Loucy (cell line): ENCODE measurements at regions not wholly inside any gene's neighbourhood (a gene's known extent, or its start where the extent isn't known, plus 50 kb on each side); places are given as distances from the start of the nearest gene placed in this dataset.

Source experiments
- H2AFZ ChIP-seq: fragments of 200-600 bp; sonication (generic); 2 replicates; pipeline ENCODE4 v1.6.0; 2016; ENCODE audit warnings: antibody characterized with exemption, mild to moderate bottlenecking, low read length, moderate library complexity
- H3F3A ChIP-seq: fragments of 200-600 bp; 2 replicates; pipeline ENCODE4 v1.6.0; 2016; ENCODE audit warnings: antibody characterized with exemption, low read depth, mild to moderate bottlenecking
- H3K27me3 ChIP-seq: fragments of 200-600 bp; sonication (generic); 2 replicates; pipeline ENCODE4 v1.6.1; 2014; ENCODE audit warnings: low read length, mild to moderate bottlenecking; ENCODE audit not compliant: insufficient read depth, poor library complexity, severe bottlenecking
- H3K36me3 ChIP-seq: fragments of 200-600 bp; sonication (generic); 2 replicates; pipeline ENCODE4 v1.6.1; 2016; ENCODE audit warnings: low read length; ENCODE audit not compliant: insufficient read depth
- H3K4me1 ChIP-seq: fragments of 200-600 bp; sonication (generic); 2 replicates; pipeline ENCODE4 v1.5.1; 2014; ENCODE audit warnings: low read length, mild to moderate bottlenecking; ENCODE audit not compliant: insufficient read depth, poor library complexity, severe bottlenecking
- H3K4me2 ChIP-seq: fragments of 200-600 bp; sonication (generic); 2 replicates; pipeline ENCODE4 v1.6.0; 2014; ENCODE audit warnings: antibody characterized with exemption, low read length, low read depth, mild to moderate bottlenecking; ENCODE audit not compliant: poor library complexity, severe bottlenecking
- H3K4me3 ChIP-seq: fragments of 200-600 bp; sonication (generic); 2 replicates; pipeline ENCODE4 v1.5.1; 2014; ENCODE audit warnings: low read length, mild to moderate bottlenecking, mixed read lengths; ENCODE audit not compliant: poor library complexity, severe bottlenecking
- H3K79me2 ChIP-seq: fragments of 200-600 bp; sonication (generic); 2 replicates; pipeline ENCODE4 v1.6.1; 2014; ENCODE audit warnings: low read length; ENCODE audit not compliant: insufficient read depth
- H3K9ac ChIP-seq: fragments of 200-600 bp; sonication (generic); 2 replicates; pipeline ENCODE4 v1.6.0; 2014; ENCODE audit warnings: mild to moderate bottlenecking, low read depth, low read length, moderate library complexity; ENCODE audit not compliant: poor library complexity, severe bottlenecking
- H3K9me2 ChIP-seq: fragments of 200-600 bp; sonication (generic); replicated peaks from 2 replicates; pipeline ENCODE4 v1.6.1; 2016; ENCODE audit warnings: low read depth, low read length, mixed read lengths
- H3K9me3 ChIP-seq: fragments of 200-600 bp; sonication (generic); 2 replicates; pipeline ENCODE4 v1.6.1; 2014; ENCODE audit warnings: mild to moderate bottlenecking, antibody characterized with exemption, low read length, low read depth; ENCODE audit not compliant: insufficient read depth
- H4K20me1 ChIP-seq: fragments of 200-600 bp; sonication (generic); 2 replicates; pipeline ENCODE4 v1.6.0; 2014; ENCODE audit warnings: antibody characterized with exemption, low read length, mild to moderate bottlenecking; ENCODE audit not compliant: insufficient read depth, poor library complexity, severe bottlenecking
- EZH2phosphoT487 ChIP-seq: fragments of 200-600 bp; IDR thresholded peaks from 2 replicates; pipeline ENCODE4 v1.6.1; 2018; ENCODE audit warnings: antibody characterized with exemption, mild to moderate bottlenecking, moderate library complexity, borderline replicate concordance
- TF ChIP-seq, protein P1 (sequence below): fragments of 200-600 bp; sonication (generic); conservative IDR thresholded peaks from 2 replicates; pipeline ENCODE4 v1.5.1; 2014; ENCODE audit warnings: mild to moderate bottlenecking, antibody characterized with exemption, low read length

DNA sequence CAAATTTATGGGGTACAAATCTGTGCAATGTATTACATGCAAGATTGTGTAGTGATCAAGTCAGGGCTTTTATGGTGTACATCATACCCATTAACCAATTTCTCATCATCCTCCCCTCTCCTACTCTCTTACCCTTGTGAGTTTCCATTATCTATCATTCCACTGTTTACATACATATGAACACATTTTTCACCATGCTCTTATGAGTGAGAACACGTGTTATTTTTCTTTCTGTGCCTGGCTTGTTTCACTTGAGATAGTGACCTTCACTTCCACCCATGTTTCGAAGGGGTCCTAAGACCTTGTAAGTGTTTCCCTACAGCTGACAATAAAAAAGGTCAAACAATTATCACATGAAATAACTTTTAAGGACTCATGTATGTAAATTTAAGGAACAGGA is 281.7 kb upstream of the CD180 start:
- H3K36me3 ChIP-seq, result no peaks in the 10 kb centered on the region
- no peak overlapping the region for H2AFZ ChIP-seq
- H3F3A ChIP-seq, result no peaks in the 10 kb centered on the region
- H3K9me3 ChIP-seq, result no peaks in the 10 kb centered on the region
- H3K4me2 ChIP-seq, result no peak overlapping the region
- H3K27me3 ChIP-seq, result no peaks in the 10 kb centered on the region
- H4K20me1 ChIP-seq, result no peaks in the 10 kb centered on the region
- no peak overlapping the region for H3K4me3 ChIP-seq
- TF ChIP-seq, protein P1, sequence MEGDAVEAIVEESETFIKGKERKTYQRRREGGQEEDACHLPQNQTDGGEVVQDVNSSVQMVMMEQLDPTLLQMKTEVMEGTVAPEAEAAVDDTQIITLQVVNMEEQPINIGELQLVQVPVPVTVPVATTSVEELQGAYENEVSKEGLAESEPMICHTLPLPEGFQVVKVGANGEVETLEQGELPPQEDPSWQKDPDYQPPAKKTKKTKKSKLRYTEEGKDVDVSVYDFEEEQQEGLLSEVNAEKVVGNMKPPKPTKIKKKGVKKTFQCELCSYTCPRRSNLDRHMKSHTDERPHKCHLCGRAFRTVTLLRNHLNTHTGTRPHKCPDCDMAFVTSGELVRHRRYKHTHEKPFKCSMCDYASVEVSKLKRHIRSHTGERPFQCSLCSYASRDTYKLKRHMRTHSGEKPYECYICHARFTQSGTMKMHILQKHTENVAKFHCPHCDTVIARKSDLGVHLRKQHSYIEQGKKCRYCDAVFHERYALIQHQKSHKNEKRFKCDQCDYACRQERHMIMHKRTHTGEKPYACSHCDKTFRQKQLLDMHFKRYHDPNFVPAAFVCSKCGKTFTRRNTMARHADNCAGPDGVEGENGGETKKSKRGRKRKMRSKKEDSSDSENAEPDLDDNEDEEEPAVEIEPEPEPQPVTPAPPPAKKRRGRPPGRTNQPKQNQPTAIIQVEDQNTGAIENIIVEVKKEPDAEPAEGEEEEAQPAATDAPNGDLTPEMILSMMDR, result no peak
- no peak for TF ChIP-seq EZH2phosphoT487
- no peaks in the 10 kb centered on the region for H3K4me1 ChIP-seq
- no peaks in the 10 kb centered on the region for H3K79me2 ChIP-seq
- H3K9me2 ChIP-seq, result no peaks in the 10 kb centered on the region
- no peak overlapping the region for H3K9ac ChIP-seq

DNA sequence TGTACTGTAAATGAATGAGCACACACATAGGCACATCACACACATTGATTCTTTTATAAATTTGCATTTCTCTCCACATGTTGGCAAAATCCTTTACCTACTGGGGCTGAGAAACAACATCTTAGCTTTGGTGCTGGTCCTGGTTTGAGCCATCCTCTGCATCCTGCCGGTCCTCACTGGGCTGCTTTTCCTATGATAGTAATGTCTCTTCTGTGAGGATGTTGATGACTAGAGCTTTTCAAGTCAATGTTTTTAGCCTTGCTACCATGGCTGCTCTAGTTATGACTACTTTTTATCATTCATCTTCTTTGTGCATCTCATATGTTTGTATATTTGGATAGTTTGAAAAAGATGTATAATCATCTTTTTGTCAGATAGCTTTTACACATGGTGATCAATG is 280.4 kb upstream of the CD180 start:
- Histone ChIP-seq H4K20me1 (no peaks in the 10 kb centered on the region), H3F3A (no peaks in the 10 kb centered on the region), H2AFZ (no peak overlapping the region), H3K4me1 (no peaks in the 10 kb centered on the region), H3K4me2 (no peak overlapping the region), H3K36me3 (no peaks in the 10 kb centered on the region), H3K9me3 (no peaks in the 10 kb centered on the region), H3K27me3 (no peaks in the 10 kb centered on the region), H3K9ac (no peak overlapping the region), H3K9me2 (no peaks in the 10 kb centered on the region), H3K79me2 (no peaks in the 10 kb centered on the region), H3K4me3 (no peak overlapping the region)
- TF ChIP-seq EZH2phosphoT487, result no peak
- TF ChIP-seq, protein P1, result no peak

DNA sequence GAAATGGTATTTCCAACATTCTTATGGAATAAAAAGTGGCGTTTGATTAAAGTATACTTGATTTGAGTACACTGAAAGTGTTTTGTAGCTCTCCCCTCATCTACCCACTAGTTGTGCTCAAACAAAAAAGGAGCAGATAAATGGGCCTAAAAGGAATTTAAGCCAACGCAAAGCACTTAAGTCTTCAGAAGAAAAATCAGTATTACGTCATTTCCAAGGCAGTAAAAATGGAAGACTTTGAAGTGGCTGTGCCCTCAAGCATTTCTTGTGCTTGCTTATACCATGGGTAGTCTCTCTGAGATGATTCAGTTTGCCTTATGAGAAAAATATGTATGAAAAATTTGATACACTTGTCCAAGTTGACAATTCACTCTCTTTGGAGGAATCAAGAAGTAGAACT is 279.9 kb upstream of the CD180 start:
- H3K27me3 ChIP-seq, result no peaks in the 10 kb centered on the region

More for the DNA sequence above, 279.9 kb upstream of the CD180 start:
- H3K36me3 ChIP-seq, result no peaks in the 10 kb centered on the region
- H3K4me2 ChIP-seq, result no peak overlapping the region
- no peak overlapping the region for H2AFZ ChIP-seq
- no peaks in the 10 kb centered on the region for H4K20me1 ChIP-seq
- H3K9me2 ChIP-seq, result no peaks in the 10 kb centered on the region
- no peaks in the 10 kb centered on the region for H3F3A ChIP-seq
- no peaks in the 10 kb centered on the region for H3K79me2 ChIP-seq
- no peak overlapping the region for H3K4me3 ChIP-seq
- TF ChIP-seq, protein P1, result no peak
- TF ChIP-seq EZH2phosphoT487, result no peak
- H3K9me3 ChIP-seq, result no peaks in the 10 kb centered on the region
- no peaks in the 10 kb centered on the region for H3K4me1 ChIP-seq
- H3K9ac ChIP-seq, result no peak overlapping the region
